Muscle layer of colon (tissue), 2 donors: ENCODE measurements at regions not wholly inside any gene's neighbourhood (a gene's known extent, or its start where the extent isn't known, plus 50 kb on each side); places are given as distances from the start of the nearest gene placed in this dataset.

Source experiments
- H3K27ac ChIP-seq: one replicate; pipeline ENCODE4 v1.7.0; 2013; ENCODE audit warnings: low read depth, mild to moderate bottlenecking, low read length, moderate library complexity
- H3K27me3 ChIP-seq, 2 donors: one replicate each; pipeline ENCODE4 v1.7.0; 2013; ENCODE audit warnings: low read length in 2 of 2, mild to moderate bottlenecking in 2 of 2; ENCODE audit not compliant: insufficient read depth in 2 of 2, control insufficient read depth in 1 of 2
- H3K36me3 ChIP-seq: one replicate; pipeline ENCODE4 v1.7.0; 2013; ENCODE audit warnings: mild to moderate bottlenecking, low read length; ENCODE audit not compliant: insufficient read depth
- H3K4me1 ChIP-seq: one replicate; pipeline ENCODE4 v1.7.0; 2013; ENCODE audit warnings: mild to moderate bottlenecking, low read length; ENCODE audit not compliant: insufficient read depth
- H3K4me3 ChIP-seq, 2 donors: one replicate each; pipeline ENCODE4 v1.7.0; 2013; ENCODE audit warnings: low read length in 2 of 2, low read depth in 1 of 2, mild to moderate bottlenecking in 1 of 2, moderate library complexity in 1 of 2
- H3K9ac ChIP-seq: one replicate; pipeline ENCODE4 v1.7.0; 2013; ENCODE audit warnings: low read length
- H3K9me3 ChIP-seq: one replicate; pipeline ENCODE4 v1.7.0; 2013; ENCODE audit warnings: mild to moderate bottlenecking, low read length
- donor health status: abdominal sarcoma.
- donor health status: Adenocarcinoma of cecum.

DNA sequence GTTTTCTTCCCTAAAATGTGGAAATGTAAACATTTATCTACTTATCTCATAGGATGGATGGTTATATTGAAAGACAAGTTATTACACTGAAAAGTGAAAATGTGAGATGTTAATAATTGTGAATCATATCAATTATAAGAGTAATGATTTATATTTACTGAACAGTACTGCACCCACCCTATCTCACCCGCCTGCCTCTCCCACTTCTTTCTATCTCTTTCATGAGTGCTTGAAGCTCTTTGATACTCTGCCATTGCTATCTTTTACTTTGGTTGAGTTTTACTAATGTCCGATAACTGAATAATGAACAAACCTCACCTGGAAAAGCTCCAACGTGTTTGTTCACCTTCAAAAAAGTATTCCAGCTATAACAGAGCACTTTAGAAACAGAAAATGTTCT lies 263.0 kb upstream of the UBASH3B start:
- no peaks in the 10 kb centered on the region for H3K27me3 ChIP-seq
- no peaks in the 10 kb centered on the region for H3K4me1 ChIP-seq
- no peak overlapping the region for H3K9ac ChIP-seq
- no peak overlapping the region for H3K27ac ChIP-seq
- no peak overlapping the region for H3K4me3 ChIP-seq
- H3K36me3 ChIP-seq = no peaks in the 10 kb centered on the region
- no peaks in the 10 kb centered on the region for H3K9me3 ChIP-seq

DNA sequence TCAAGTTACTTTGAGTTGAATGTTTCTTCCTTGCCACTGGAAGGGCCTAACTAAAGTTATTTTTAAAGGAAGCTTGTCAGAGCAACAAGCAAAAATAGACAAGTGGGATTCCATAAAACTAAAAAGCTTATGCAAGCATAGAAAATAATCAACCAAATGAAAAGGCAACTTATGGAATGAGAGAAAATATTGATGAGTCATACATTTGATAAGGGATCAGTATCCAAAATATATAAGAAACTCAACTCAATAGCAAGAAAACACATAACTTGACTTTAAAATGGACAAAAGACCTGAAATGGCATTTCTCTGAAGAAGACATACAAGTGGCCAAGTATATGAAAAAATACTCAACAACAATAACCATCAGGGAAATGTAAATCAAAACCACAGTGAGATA lies 264.5 kb upstream of the UBASH3B start:
- Histone ChIP-seq H3K27me3 (no peaks in the 10 kb centered on the region), H3K9ac (no peak overlapping the region), H3K4me3 (no peak overlapping the region), H3K27ac (no peak overlapping the region), H3K36me3 (no peaks in the 10 kb centered on the region), H3K4me1 (no peaks in the 10 kb centered on the region), H3K9me3 (no peaks in the 10 kb centered on the region)

DNA sequence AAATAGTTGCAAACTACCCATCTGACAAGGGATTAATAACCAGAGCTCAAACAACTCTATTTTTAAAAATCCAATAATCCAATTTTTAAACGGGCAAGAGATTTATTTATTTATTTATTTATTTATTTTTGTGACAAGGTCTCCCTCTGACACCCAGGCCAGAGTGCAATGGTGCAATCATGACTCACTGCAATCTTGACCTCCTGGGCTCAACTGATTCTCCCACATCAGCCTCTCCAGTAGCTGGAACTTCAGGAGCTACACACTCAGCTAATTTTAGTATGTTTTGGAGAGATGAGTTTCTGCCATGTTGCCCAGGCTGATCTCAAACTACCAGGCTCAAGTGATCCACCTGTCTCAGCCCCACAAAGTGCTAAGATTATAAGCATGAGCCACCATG lies 267.2 kb upstream of the BLID start:
- no peaks in the 10 kb centered on the region for H3K27me3 ChIP-seq
- H3K36me3 ChIP-seq = no peaks in the 10 kb centered on the region
- no peak overlapping the region for H3K27ac ChIP-seq
- no peaks in the 10 kb centered on the region for H3K4me1 ChIP-seq
- no peak overlapping the region for H3K4me3 ChIP-seq
- H3K9ac ChIP-seq = no peak overlapping the region
- H3K9me3 ChIP-seq = no peaks in the 10 kb centered on the region

GRCh38 chr11:122375687-122376399 lies 259.8 kb upstream of the BLID start:
- Histone ChIP-seq H3K36me3 (no peaks in the 10 kb centered on the region), H3K27ac (no peak overlapping the region), H3K4me3 (no peak overlapping the region), H3K27me3 (no peaks in the 10 kb centered on the region), H3K9me3 (no peaks in the 10 kb centered on the region), H3K4me1 (no peaks in the 10 kb centered on the region), H3K9ac (no peak overlapping the region)

DNA sequence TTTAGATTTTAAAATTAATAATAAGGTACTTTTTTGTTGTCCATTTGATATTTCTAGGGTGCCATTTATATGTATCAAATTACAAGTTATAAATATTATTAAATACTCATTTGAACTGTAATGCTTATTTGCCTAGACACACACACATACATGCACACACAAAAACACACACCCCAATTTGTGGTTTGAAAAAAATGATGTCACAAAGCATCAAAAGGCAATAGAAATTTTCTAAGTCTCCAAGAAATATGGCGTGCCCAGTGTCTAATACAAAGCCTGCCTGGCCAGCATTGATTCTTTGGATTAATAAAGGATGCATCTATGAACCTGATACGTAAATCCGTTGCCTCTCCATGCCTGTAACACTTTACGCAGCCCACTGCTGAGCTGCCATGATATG lies 252.8 kb upstream of the BLID start:
- Histone ChIP-seq H3K9me3 (no peaks in the 10 kb centered on the region), H3K9ac (no peak overlapping the region), H3K27ac (no peak overlapping the region), H3K36me3 (no peaks in the 10 kb centered on the region), H3K4me1 (peaks cover 16% of the 10 kb centered on the region), H3K4me3 (no peak overlapping the region), H3K27me3 (no peaks in the 10 kb centered on the region)

DNA sequence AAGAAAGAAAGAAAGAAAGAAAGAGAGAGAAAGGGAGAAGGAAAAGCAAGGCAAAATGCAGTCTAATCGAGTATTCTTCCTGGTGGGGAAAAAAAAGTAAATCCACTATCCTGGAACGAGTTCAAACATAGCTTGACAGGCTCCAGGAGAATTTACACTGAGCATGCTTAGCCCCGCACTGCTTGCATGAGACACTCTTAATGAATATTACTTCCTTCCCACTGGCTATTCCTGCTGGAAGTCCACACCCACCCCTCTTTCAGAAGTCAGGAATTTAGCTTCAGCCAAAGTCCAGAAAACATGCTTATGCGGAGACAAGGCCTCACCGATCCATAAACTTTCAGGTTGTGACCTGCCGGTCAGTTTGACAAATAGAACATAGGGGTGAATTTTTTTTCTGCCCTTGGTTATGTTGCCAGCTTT lies 251.8 kb upstream of the BLID start:
- H3K9ac ChIP-seq = no peak overlapping the region
- no peak overlapping the region for H3K27ac ChIP-seq
- no peaks in the 10 kb centered on the region for H3K9me3 ChIP-seq
- H3K4me1 ChIP-seq = peaks cover 16% of the 10 kb centered on the region
- H3K4me3 ChIP-seq = peak overlapping the region in 1 of 2 donors; percentile 16
- no peaks in the 10 kb centered on the region for H3K36me3 ChIP-seq
- H3K27me3 ChIP-seq = no peaks in the 10 kb centered on the region

DNA sequence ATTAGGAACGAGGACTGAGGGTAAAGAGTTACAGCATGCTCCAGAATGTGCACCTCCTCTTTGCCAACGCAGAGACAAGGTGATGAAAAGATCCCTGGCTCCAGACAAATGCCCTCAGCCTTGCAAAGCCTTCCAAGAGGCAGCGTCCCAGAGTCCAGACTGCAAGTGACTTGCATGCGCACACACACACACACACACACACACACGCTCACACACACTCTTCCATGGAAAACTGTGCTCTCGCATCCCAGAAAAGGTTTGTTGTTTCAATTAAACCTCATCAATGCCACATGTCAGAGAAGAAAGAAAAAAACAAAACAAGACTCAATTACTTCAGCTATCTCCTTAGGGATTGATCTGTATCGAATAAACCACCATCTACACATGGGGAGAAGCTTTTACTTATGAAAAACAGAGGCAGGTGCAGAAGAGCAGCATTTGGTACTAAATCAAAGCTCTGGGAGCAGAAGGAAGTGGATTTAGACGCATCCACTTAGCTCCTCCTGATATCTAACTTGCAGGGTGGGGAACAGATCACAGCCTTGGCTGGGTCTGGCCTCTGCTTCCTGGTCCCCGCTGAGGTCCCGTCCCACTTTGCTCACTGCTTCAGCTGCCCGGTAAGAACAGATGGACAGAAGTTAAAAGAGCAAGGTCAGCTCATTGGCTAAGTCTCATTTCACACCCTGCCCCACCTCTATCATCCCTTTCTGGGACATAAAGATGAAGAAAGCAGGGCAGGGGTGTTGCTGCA lies 249.8 kb upstream of the BLID start:
- Histone ChIP-seq H3K27me3 (no peaks in the 10 kb centered on the region), H3K9me3 (no peaks in the 10 kb centered on the region), H3K9ac (no peak overlapping the region), H3K36me3 (no peaks in the 10 kb centered on the region), H3K27ac (no peak overlapping the region), H3K4me1 (peaks cover 16% of the 10 kb centered on the region), H3K4me3 (no peak overlapping the region)

- no peaks in the 10 kb centered on the region for H3K27me3 ChIP-seq
- no peak overlapping the region for H3K27ac ChIP-seq
- peaks cover 14% of the 10 kb centered on the region for H3K4me1 ChIP-seq
- no peaks in the 10 kb centered on the region for H3K9me3 ChIP-seq
- H3K36me3 ChIP-seq = no peaks in the 10 kb centered on the region
- H3K9ac ChIP-seq = no peak overlapping the region
- H3K4me3 ChIP-seq = no peak overlapping the region
Measured at GRCh38 chr11:122363296-122363695, 247.3 kb upstream of the BLID start.

- peaks cover 4% of the 10 kb centered on the region for H3K4me1 ChIP-seq
- H3K4me3 ChIP-seq = no peak overlapping the region
- H3K27ac ChIP-seq = no peak overlapping the region
- no peaks in the 10 kb centered on the region for H3K27me3 ChIP-seq
- no peak overlapping the region for H3K9ac ChIP-seq
- H3K9me3 ChIP-seq = no peaks in the 10 kb centered on the region
- H3K36me3 ChIP-seq = no peaks in the 10 kb centered on the region
Measured at GRCh38 chr11:122362381-122362780, 246.4 kb upstream of the BLID start.

DNA sequence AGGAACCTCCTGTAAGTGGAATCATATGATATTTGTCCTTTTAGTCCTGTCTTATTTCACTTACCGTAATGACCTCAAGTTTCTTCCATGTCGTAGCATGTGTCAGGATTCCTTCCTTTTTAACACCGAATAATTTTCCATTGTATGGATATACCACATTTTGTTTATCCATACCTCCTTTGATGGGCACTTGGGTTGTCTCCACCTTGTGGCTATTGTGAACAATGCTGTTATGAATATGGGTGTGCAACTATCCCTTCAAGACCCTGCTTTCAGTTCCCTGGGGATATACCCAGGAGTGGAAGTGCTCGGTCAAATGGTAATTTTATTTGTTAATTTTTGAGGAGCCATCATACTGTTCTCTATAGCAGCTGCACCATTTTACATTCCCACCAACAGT lies 244.9 kb upstream of the BLID start:
- Histone ChIP-seq H3K9me3 (no peaks in the 10 kb centered on the region), H3K4me1 (no peaks in the 10 kb centered on the region), H3K36me3 (no peaks in the 10 kb centered on the region), H3K27ac (no peak overlapping the region), H3K27me3 (no peaks in the 10 kb centered on the region), H3K4me3 (no peak overlapping the region), H3K9ac (no peak overlapping the region)

GRCh38 chr11:122359081-122359571 lies 243.1 kb upstream of the BLID start:
- no peak overlapping the region for H3K27ac ChIP-seq
- H3K9ac ChIP-seq = no peak overlapping the region
- H3K4me3 ChIP-seq = no peak overlapping the region
- no peaks in the 10 kb centered on the region for H3K9me3 ChIP-seq
- H3K4me1 ChIP-seq = no peaks in the 10 kb centered on the region
- H3K36me3 ChIP-seq = no peaks in the 10 kb centered on the region
- no peaks in the 10 kb centered on the region for H3K27me3 ChIP-seq

GRCh38 chr11:122358292-122358691 lies 242.3 kb upstream of the BLID start:
- H3K27ac ChIP-seq = no peak overlapping the region
- no peak overlapping the region for H3K4me3 ChIP-seq
- no peaks in the 10 kb centered on the region for H3K36me3 ChIP-seq
- H3K9me3 ChIP-seq = no peaks in the 10 kb centered on the region
- no peaks in the 10 kb centered on the region for H3K4me1 ChIP-seq
- no peak overlapping the region for H3K9ac ChIP-seq
- no peaks in the 10 kb centered on the region for H3K27me3 ChIP-seq
